HG02571 (cell line): ENCODE measurements at regions not wholly inside any gene's neighbourhood (a gene's known extent, or its start where the extent isn't known, plus 50 kb on each side); places are given as distances from the start of the nearest gene placed in this dataset.

Source experiments
- ATAC-seq: cut with Tn5 transposase; IDR thresholded peaks from one replicate; pipeline ENCODE4 v1.9.1; 2021; ENCODE audit warnings: mild to moderate bottlenecking, moderate library complexity; ENCODE audit not compliant: unreplicated experiment

GRCh38 chr1:88035578-88035977, 648.5 kb upstream of the PKN2 start:
- no peak for ATAC-seq

DNA sequence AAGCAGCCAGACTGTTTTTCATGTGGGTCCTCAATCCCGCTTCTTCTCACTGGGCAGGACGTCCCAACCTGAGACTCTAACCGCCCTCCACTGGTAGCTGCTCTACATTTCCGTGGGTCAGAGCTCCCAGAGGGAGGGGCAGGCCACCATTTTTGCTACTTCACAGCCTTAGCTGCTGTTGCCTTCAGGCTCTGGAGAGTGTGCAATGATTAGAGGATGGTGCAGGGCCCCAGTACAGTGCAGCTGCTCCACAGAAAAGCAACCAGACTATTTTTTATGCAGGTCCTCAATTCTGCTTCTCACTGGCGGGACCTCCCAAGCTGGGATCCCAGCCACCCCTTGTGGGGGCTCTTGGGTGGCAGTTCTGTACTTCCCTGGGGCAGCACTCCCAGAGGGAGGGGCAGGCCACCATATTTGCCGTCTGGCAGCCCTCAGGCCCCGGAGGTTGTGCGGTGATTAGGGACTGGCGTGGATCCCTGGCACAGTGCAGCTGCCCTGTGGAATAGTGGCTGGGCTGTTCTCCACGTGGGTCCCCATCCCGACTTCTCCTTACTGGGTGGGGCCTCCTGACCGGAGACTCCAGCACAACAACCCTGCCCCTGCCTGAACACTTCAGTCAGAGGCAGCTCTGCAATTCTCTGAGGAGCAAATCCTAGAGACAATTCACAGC, 647.6 kb upstream of the PKN2 start:
- ATAC-seq = no peak

- no peak for ATAC-seq
Measured at GRCh38 chr1:88039240-88039639, 644.8 kb upstream of the PKN2 start.

- ATAC-seq = no peak
Measured at GRCh38 chr1:88043834-88044233, 640.2 kb upstream of the PKN2 start.

DNA sequence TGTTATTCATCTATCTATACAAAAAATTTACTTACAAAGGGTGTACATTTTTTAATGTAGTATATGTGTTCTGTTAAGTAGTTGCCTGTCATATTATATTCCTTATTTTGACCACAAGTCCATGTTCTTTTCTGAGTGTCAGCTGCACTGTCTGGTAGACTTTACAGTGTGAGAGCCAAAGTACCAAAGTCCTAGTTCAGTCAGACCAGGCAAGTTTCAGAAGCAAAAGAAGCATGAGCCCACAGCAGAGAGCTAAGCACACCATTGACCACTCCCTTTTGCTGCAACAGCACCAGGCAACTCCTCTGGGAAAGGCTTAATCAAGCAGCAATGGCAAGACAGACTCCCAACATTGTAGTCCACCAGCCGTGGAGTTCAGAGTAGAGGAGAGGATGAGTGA, 631.9 kb upstream of the PKN2 start:
- no peak for ATAC-seq

GRCh38 chr1:88053065-88053464, 631.0 kb upstream of the PKN2 start:
- no peak for ATAC-seq

- ATAC-seq = no peak
Measured at GRCh38 chr1:88056881-88057280, 627.2 kb upstream of the PKN2 start.

DNA sequence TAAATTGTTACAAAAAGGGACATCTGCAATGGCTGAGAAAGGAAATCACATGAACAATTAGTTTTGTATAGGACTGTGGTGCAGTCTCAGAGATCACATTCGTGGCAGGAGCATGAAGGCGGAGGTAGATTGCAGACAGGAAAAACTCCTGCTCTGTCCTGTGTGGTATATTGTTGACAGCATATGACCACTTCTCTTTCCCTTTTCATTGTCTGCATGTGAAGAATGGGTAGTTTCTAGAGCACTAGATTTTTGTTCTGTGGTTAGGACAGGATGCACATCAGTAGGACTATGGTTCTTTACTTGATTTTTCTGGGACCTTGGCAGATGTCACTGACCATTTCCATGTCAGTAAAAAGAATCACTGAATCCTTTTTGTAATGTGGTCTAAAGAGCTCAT, 625.9 kb upstream of the PKN2 start:
- no peak for ATAC-seq

DNA sequence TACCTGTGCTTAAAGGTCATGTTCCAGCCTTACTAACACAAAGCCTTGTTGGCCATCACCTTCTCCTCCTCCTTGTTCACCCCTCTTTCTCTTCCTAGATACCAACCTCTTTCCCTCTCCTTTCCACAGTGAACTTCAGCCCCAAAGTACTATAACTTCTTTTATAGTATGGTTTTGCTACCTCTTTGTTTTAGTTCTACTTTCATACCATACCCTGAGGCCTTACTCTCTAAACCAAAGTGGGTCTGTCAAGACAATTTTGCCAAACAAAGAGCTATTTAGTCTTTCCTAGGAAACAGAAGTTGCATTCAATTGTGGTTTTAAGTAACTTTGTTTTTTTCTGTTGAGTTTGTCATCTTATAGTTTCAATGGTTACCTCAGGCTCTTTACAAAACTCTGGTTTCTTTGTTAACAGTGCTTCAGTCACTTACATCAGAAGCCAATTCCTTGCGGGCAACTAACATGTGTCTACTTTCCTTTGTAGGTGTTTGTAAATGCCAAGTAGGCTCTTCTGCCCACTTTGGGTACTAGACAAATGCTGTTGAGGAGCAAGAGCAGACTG, 623.9 kb upstream of the PKN2 start:
- ATAC-seq = no peak

DNA sequence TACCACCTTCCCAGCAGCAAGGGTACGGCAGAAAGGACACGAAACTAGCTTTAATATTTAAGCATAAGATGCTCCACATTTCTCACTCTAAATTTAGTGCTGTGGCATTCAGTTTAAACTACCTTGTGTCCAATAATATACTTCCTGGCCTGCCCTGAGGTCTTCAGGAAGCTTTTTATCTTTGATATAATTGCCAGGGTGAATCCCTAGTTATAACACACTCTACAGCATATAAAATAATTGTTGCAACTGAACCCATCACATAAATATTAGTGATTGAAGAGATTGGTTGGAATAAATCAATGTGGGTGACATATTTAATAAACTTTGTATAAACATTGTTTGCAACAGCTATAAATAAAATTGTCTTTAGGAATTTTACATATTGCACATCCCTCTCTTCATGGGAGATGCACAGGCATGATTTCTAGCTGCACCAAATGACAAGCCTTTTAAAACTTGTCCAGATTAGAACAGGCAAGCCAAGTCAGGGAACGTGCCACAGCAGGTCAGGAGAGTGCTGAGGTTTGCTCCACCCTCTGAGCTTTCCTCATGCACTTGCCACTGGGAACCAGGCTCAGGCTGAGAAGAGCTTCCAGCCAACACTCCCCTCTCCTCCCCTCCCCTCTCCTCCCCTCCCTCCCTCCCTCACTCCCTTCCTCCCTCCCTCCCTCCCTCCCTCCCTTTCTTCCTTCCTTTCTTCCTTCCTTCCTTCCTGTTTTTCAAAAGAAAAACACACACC, 623.2 kb upstream of the PKN2 start:
- ATAC-seq = no peak

DNA sequence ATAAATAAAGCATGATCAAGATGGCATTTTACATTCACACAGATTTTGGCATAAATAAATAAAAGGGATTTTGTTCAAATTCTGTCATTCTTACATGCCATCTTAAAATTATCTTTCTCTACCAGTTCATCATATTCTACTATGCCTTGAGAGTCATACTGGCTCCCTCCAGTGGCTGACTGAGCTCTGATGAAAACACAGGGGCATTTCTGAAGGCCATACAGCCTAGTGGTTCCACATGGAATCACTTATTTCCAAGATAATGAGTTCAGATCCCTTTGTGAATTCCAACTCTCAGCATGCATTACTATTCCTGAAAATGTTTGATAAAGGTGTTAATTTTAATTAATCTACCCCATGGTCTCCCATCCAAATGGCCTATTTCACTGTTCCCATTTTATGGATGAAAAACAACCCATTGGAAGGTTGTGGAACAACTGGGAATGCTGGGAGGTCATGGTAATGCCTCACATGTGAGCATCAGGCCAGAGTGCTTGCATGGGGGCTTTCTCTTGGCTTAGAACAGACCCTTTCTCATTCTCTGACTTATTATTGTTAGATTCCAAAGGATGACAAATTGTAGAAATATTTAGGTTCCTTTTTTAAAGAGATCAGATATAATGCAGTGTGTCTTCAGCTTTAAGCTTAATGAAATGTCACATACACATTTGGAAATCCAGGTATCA, 622.4 kb upstream of the PKN2 start:
- ATAC-seq = no peak

DNA sequence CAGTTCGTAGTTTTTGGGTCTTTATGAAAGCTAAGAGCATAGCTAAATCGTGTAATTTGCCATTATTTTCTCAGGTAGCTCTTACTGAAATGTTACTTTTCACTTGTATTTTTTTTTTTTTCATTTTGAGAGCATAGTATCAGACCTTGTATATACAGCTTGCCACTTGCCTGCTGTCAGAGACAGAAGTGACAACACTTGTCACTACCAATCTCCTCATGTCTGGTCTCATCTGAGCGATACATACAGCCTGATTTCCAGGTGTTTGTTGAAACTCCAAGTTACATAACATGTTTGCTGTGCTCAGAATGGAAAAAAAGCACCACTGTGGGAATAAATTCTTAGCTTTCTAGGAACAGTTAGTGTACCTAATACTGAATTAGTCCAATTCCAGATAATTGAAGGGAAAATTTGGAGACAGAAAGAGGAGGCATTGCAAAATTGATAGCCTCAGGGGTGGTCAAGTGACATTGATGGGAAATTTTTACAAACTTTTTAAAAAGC, 621.4 kb upstream of the PKN2 start:
- ATAC-seq = no peak

GRCh38 chr1:88063605-88064004, 620.5 kb upstream of the PKN2 start:
- no peak for ATAC-seq

GRCh38 chr1:88068407-88068960, 615.6 kb upstream of the PKN2 start:
- ATAC-seq = no peak

DNA sequence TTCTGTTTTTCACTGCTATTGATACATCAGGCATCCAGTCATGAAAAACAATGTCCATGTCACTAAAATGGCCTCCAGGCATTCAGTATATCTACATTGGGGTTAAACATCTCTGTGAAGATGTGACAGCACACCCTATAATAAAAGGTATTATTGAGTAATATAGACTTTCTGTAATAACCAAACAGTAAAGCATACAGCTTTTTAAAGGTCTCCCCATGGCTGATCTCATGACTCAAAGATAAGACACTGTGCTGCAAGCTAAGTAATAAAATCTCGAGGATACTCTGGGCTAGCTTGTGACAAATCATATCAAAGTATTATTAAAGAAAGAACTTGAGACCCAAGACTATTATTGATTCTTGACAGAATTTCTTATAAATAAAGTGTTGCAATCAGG, 613.1 kb upstream of the PKN2 start:
- ATAC-seq = no peak

- ATAC-seq = no peak
Measured at GRCh38 chr1:88074661-88075060, 609.4 kb upstream of the PKN2 start.

GRCh38 chr1:88075813-88076212, 608.3 kb upstream of the PKN2 start:
- no peak for ATAC-seq

- no peak for ATAC-seq
Measured at GRCh38 chr1:88079036-88079435, 605.0 kb upstream of the PKN2 start.

- no peak for ATAC-seq
Measured at GRCh38 chr1:88080875-88081274, 603.2 kb upstream of the PKN2 start.

- no peak for ATAC-seq
Measured at GRCh38 chr1:88088481-88088880, 595.6 kb upstream of the PKN2 start.

DNA sequence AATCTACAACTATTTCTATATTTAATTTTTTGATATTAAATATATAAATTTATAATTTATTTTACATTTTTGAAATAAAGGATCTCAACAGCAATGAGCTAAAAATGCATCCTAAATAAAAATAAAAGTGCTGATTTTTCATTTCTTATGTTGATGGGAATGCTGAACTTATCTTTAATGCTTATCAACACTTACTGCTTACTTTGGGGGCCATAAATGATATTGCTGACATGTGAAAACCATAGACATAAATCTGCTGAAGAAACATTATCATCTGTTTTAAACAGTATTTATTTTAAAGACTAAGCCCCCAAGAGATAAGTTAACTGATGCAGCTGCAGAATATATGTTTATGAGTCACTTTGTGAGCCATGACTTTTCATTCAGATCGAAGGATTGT, 594.1 kb upstream of the PKN2 start:
- no peak for ATAC-seq
